ENCODE measurements at regions not wholly inside any gene's neighbourhood (a gene's known extent, or its start where the extent isn't known, plus 50 kb on each side); places are given as distances from the start of the nearest gene placed in this dataset.

GRCh38 chr20:58088105-58088504 is 140.3 kb downstream of the ANKRD60 start:
- DNase-seq (ENCODE audit: low read depth): no peak
- no peak overlapping the region for H3K4me3 ChIP-seq (ENCODE audit: low read length)
- TF ChIP-seq CTCF (IDR thresholded peaks at IDR 0.05; ENCODE audit: insufficient read depth, low read depth, low read length, missing control alignments): no peak

GRCh38 chr20:58087562-58087858 is 140.9 kb downstream of the ANKRD60 start:
- no peak for DNase-seq (ENCODE audit: low read depth)

GRCh38 chr20:58086763-58087561 is 141.5 kb downstream of the ANKRD60 start:
- peak; percentile 92 for TF ChIP-seq CTCF (IDR thresholded peaks at IDR 0.05; ENCODE audit: insufficient read depth, low read depth, low read length, missing control alignments)
- peak; percentile 66 for DNase-seq (ENCODE audit: low read depth)
- H3K4me3 ChIP-seq (ENCODE audit: low read length): no peak overlapping the region

More at GRCh38 chr20:58087562-58087858, 140.9 kb downstream of the ANKRD60 start:
- TF ChIP-seq CTCF (IDR thresholded peaks at IDR 0.05; ENCODE audit: insufficient read depth, low read depth, low read length, missing control alignments): no peak
- H3K4me3 ChIP-seq (ENCODE audit: low read length): no peak overlapping the region

- H3K4me3 ChIP-seq (ENCODE audit: low read length): no peak overlapping the region
- DNase-seq (ENCODE audit: low read depth): no peak
- TF ChIP-seq CTCF (IDR thresholded peaks at IDR 0.05; ENCODE audit: insufficient read depth, low read depth, low read length, missing control alignments): no peak
Observed at GRCh38 chr20:58084966-58085365, 143.5 kb downstream of the ANKRD60 start.

- no peak for TF ChIP-seq CTCF (IDR thresholded peaks at IDR 0.05; ENCODE audit: insufficient read depth, low read depth, low read length, missing control alignments)
- DNase-seq (ENCODE audit: low read depth): no peak
- H3K4me3 ChIP-seq (ENCODE audit: low read length): no peak overlapping the region
Observed at GRCh38 chr20:58084566-58084965, 143.9 kb downstream of the ANKRD60 start.

GRCh38 chr20:58081846-58082245 is 146.6 kb downstream of the ANKRD60 start:
- no peak for TF ChIP-seq CTCF (IDR thresholded peaks at IDR 0.05; ENCODE audit: insufficient read depth, low read depth, low read length, missing control alignments)
- DNase-seq (ENCODE audit: low read depth): peak; percentile 11
- H3K4me3 ChIP-seq (ENCODE audit: low read length): no peak overlapping the region
